ENCODE measurements at regions not wholly inside any gene's neighbourhood (a gene's known extent, or its start where the extent isn't known, plus 50 kb on each side); places are given as distances from the start of the nearest gene placed in this dataset.

DNA sequence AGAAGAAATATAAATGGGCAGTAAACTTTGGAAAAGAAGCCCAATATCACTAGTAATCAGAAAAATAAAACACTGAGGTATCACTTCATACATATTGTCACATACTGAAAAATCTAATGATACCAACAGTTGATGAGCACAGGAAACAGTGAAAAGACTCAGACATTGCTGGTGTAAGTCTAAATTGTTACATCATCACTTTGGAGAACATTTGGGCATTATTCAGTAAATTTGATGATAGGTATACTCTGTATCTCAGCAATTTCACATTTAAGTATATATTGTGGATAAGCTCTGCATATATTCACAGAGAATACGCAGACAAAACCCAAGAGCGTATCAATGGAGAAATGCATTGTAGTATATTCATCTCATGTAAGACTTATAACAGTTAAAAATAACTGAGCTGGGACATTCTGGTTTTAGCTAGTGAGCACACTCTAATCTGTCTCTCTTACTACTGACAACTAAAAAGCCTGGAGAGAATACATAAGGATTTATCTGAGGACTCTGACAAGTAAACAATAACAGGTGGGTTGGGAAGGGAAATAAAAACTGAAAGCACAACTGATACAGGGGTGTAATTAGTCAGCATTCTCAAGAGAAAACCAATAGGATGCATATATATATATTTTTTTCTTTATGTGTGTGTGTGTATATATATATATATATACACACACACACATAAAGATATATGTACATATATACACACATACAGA, 212.7 kb upstream of the JUN start:
- TF ChIP-seq, protein P1, sequence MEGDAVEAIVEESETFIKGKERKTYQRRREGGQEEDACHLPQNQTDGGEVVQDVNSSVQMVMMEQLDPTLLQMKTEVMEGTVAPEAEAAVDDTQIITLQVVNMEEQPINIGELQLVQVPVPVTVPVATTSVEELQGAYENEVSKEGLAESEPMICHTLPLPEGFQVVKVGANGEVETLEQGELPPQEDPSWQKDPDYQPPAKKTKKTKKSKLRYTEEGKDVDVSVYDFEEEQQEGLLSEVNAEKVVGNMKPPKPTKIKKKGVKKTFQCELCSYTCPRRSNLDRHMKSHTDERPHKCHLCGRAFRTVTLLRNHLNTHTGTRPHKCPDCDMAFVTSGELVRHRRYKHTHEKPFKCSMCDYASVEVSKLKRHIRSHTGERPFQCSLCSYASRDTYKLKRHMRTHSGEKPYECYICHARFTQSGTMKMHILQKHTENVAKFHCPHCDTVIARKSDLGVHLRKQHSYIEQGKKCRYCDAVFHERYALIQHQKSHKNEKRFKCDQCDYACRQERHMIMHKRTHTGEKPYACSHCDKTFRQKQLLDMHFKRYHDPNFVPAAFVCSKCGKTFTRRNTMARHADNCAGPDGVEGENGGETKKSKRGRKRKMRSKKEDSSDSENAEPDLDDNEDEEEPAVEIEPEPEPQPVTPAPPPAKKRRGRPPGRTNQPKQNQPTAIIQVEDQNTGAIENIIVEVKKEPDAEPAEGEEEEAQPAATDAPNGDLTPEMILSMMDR (IDR thresholded peaks at IDR 0.05), result no peak

DNA sequence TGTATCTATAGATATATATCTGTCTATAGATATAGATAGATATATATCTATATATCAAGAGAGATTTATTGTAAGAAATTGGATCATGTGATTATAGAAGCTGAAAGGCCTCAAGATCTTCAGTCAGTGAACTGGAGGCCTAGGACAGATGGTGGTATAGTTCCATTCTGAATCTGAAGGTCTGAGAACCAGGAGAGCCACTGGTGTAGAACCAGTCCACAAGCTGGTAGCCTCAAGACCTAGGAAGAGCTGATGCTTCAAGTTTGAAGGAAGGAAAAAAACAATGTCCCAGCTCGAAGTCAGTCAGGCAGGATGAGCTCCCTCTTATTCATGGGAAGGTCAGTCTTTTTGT, 213.2 kb upstream of the JUN start:
- TF ChIP-seq, protein P1 (IDR thresholded peaks at IDR 0.05), result no peak

DNA sequence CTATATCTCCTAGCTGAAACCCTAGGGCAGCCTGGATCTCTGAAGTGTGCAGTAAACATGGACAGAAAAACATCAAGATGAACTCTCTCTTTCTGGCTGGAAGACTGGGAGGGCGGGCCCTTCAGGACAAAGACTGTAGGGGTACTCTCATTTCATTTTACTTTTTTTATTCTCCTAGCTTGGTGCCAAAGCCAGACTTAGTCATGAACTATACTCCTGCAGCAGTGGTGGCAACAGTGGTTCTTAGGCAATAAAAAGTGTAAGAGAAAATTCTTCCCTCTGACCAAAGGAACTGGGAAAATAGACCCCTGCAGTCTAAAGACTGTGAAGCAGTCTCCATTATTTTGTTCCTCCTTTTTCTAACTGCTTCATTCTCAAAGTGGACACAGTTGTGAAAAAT, 213.8 kb upstream of the JUN start:
- TF ChIP-seq, protein P1 (IDR thresholded peaks at IDR 0.05), result no peak

DNA sequence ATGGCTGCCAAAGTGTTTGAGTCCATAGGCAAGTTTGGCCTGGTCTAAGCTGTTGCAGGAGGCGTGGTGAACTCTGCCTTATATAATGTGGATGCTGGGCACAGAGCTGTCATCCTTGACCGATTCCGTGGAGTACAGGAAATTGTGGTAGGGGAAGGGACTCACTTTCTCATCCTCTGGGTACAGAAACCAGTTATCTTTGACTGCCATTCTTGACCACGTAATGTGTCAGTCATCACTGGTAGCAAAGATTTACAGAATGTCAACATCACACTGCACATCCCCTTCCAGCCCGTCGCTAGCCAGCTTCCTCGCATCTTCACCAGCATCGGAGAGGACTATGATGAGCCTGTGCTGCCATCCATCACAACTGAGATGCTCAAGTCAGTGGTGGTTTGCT, 215.8 kb upstream of the JUN start:
- TF ChIP-seq, protein P1 (IDR thresholded peaks at IDR 0.05), result no peak

DNA sequence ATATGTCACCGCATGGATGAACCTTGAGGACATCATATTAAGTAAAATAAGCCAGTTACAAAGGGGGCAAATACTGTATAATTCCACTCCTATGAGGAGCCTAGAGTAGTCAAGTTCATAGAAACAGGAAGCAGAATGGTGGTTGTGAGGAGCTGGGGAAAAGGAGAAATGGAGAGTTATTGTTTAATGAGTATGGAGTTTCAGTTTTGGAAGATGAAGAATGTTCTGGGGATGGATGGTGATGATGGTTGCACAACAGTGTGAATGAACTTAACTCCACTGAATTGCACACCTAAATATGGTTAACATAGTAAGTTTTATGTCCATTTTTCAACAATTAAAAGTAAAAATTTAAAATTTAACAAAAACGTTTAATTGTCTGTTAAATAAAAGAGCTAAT, 220.9 kb upstream of the JUN start:
- TF ChIP-seq, protein P1 (IDR thresholded peaks at IDR 0.05), result no peak

DNA sequence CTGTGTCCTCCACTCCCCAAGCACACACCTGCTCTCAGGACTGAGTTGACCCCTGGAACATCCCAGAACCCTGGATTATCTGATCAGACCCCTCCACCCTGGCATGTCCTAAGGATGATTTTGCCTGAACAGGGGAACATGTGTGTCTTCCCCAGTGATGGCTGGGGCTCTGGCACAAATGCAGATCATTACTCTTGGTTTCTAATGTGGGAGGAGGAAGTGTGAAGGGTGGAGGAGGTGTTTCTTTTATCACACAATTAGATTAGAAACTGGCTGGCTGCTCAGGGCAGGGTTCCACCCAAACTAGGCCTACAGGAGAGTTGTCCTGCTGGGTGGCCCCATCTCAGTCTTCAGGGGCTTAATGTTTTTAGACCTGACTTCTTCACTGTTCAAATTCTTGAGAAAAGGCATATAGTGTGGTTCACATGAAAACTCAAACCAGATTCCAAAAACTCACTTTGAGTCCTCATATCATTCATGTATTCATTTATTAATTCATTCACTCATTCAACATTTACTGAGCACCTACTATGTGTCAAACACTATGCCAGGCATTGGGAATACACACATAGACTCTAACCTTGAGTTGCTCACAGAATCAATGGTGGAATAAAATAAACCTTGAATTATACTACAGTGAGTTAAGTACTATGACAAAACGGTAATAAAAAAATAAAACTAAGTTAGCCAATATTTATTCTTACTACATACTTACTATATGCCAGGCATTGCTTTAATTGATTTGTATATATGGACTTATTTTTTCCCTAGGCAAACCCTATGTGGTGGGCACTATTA, 221.8 kb upstream of the JUN start:
- TF ChIP-seq, protein P1 (IDR thresholded peaks at IDR 0.05), result no peak

DNA sequence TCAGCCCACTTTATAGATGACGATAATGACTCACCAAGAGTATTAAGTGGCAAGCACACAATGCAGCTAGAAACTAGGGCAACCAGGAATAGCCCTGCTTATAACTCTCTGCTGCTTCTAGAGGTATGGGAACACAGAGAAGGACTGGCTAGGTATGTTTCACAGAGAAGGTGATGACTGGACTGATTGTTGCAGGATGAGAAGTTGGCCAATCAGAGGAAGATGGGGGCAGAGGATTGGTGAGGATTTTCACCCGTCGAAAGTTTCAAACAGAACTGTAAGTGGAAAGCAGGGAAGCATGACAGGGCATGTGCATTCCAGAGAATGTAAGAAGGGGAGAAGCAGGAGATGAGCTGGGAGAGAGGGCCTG, 222.4 kb upstream of the JUN start:
- TF ChIP-seq, protein P1 (IDR thresholded peaks at IDR 0.05), result no peak
